Endothelial cell of umbilical vein (primary cell): ENCODE measurements at regions not wholly inside any gene's neighbourhood (a gene's known extent, or its start where the extent isn't known, plus 50 kb on each side); places are given as distances from the start of the nearest gene placed in this dataset.

Source experiments
- CTCF ChIP-seq, 2 donors: IDR thresholded peaks; 1 replicate in 1 of 2; 2 replicates in 1 of 2; pipeline ENCODE4 v1.5.1; 2011; ENCODE audit warnings: low read length in 2 of 2, mild to moderate bottlenecking in 2 of 2, moderate library complexity in 2 of 2, control low read depth in 1 of 2, inconsistent platforms in 1 of 2, low read depth in 1 of 2; ENCODE audit not compliant: insufficient read depth in 1 of 2; ENCODE audit errors: extremely low read depth in 1 of 2
- EZH2 ChIP-seq: IDR thresholded peaks from 2 replicates; pipeline ENCODE4 v1.6.1; 2012; ENCODE audit warnings: borderline replicate concordance, low read depth, mild to moderate bottlenecking, moderate library complexity, low read length, inconsistent platforms; ENCODE audit not compliant: severe bottlenecking
- MYC ChIP-seq: IDR thresholded peaks from one replicate; pipeline ENCODE4 v1.6.1; 2011; ENCODE audit warnings: mild to moderate bottlenecking, low read depth, low read length
- POLR2A ChIP-seq: IDR thresholded peaks from 2 replicates; pipeline ENCODE4 v1.6.1; 2012; ENCODE audit warnings: low read depth, mild to moderate bottlenecking, control low read depth, low read length

- no peak for TF ChIP-seq CTCF (IDR thresholded peaks at IDR 0.05; ENCODE audit: extremely low read depth in 1 of 2, insufficient read depth in 1 of 2, low read depth in 1 of 2, low read length in 2 of 2)
- TF ChIP-seq EZH2: no peak
- no peak for TF ChIP-seq POLR2A
- no peak for TF ChIP-seq MYC
Measured at GRCh38 chr4:12053556-12053955, 624.9 kb upstream of the HS3ST1 start.
